Subcutaneous abdominal adipose tissue (tissue), 5 donors: ENCODE measurements at regions not wholly inside any gene's neighbourhood (a gene's known extent, or its start where the extent isn't known, plus 50 kb on each side); places are given as distances from the start of the nearest gene placed in this dataset.
"Not testable (repeated sequence)": the region's sequence is repeated elsewhere in the genome, so short reads cannot be mapped to it uniquely, and the experiment has no call there.

ENCODE experiments used
- H3K27ac ChIP-seq: one replicate; pipeline ENCODE4 v1.7.0; 2013; ENCODE audit warnings: low read depth, mild to moderate bottlenecking, inconsistent platforms, low read length, moderate library complexity
- H3K27me3 ChIP-seq, 5 donors: one replicate each; pipeline ENCODE4 v1.7.0; 2013; ENCODE audit warnings: low read length in 5 of 5, inconsistent platforms in 1 of 5; ENCODE audit not compliant: control insufficient read depth in 5 of 5, insufficient read depth in 4 of 5
- H3K36me3 ChIP-seq, 5 donors: one replicate each; pipeline ENCODE4 v1.7.0; 2013; ENCODE audit warnings: low read length in 5 of 5; ENCODE audit not compliant: control insufficient read depth in 5 of 5, insufficient read depth in 5 of 5
- H3K4me1 ChIP-seq, 5 donors: one replicate each; pipeline ENCODE4 v1.7.0; 2013; ENCODE audit warnings: low read length in 5 of 5, mild to moderate bottlenecking in 3 of 5, moderate library complexity in 1 of 5; ENCODE audit not compliant: control insufficient read depth in 5 of 5, insufficient read depth in 5 of 5
- H3K4me3 ChIP-seq, 5 donors: one replicate each; pipeline ENCODE4 v1.7.0; 2013; ENCODE audit warnings: low read length in 5 of 5, low read depth in 1 of 5
- H3K9ac ChIP-seq, 5 donors: one replicate each; pipeline ENCODE4 v1.7.0; 2013; ENCODE audit warnings: low read length in 5 of 5, mild to moderate bottlenecking in 4 of 5, moderate library complexity in 3 of 5
- H3K9me3 ChIP-seq, 5 donors: one replicate each; pipeline ENCODE4 v1.7.0; 2013; ENCODE audit warnings: low read length in 5 of 5; ENCODE audit not compliant: control insufficient read depth in 5 of 5
- donor health status: healthy.
- donor health status: healthy.
- donor health status: healthy.
- donor health status: healthy.
- donor health status: healthy.

DNA sequence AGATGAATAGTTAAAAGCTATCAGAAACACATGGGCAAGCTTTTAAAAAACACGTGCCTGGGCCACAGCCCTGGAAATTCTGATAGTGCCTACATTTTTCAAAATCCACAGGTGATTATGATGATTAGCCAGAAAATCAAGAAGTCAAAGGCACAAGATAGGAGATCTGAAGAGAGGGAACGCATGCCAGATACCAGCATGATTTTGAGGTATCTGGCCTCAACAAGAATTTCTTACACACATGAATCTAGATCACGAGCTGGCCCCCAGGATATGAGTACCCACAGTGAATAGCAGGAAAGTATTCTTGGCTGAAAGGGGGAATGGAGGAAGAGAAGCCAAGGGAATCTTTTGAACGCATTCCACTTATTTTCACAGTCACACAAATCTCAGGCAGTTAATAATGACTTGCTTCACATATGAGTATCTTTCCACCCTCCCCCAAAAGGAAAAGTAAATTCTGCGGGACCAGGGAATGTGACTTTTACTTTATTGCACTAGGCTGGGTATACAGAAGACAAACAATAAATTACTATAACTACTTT lies 438.2 kb downstream of the BCAT1 start:
- Histone ChIP-seq H3K27me3 (no peaks in the 10 kb centered on the region), H3K9me3 (peaks cover 0 to 2% (median 0%) of the 10 kb centered on the region in 5 donors), H3K27ac (no peak overlapping the region), H3K36me3 (no peaks in the 10 kb centered on the region), H3K4me3 (no peak overlapping the region), H3K4me1 (peaks cover 0 to 6% (median 0%) of the 10 kb centered on the region in 5 donors), H3K9ac (no peak overlapping the region)

DNA sequence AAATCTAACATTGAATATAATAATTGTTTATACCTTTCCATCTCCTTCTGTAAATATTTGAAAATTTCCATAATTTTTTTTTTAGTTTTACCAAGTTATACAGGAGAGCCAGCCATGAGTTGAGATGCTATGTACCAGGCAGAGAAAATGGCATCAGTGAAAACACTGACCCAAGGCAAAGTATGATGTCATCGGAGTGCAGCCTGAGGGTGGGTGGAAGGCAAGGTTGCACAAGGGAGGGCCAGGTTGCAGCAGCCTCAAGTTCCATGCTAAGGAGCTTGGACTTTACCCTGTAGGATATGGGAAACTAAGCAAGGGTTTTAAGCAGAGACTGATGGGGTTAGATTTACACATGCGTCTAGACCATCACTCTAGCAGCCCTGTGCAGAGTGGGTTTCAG lies 441.1 kb downstream of the BCAT1 start:
- Histone ChIP-seq H3K9me3 (peaks cover 0 to 3% (median 0%) of the 10 kb centered on the region in 5 donors), H3K4me3 (no peak overlapping the region), H3K36me3 (no peaks in the 10 kb centered on the region), H3K27me3 (no peaks in the 10 kb centered on the region), H3K4me1 (peaks cover 0 to 6% (median 0%) of the 10 kb centered on the region in 5 donors), H3K27ac (no peak overlapping the region), H3K9ac (no peak overlapping the region)

DNA sequence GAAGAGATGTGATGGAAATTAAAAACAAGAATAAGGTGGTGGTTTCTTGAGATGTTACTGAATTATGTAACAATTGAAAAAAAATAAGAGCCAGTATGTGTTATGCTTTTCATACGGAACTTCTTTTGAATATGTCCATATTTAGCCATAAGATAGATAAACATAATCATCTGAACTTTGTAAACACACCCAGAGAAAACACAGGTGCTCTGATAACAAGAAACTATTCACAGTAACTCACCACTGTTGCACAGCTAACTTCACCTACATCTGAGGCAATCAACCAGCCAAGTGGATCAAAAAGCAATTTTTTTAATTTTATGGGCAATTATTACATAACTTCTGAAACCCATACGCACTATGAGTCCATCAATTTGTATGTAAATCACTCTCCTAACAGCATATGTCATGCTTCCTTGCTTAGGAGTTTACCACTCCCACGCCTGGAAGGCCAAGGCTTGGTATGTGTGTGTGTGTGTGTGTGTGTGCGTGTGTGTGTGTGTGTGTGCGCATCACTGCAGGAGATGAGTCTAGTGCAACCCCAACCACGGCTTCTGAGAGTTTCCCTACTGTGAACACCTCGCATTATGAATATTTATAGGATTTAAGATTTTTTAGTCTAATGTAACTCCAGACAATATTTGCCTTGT lies 443.4 kb downstream of the BCAT1 start:
- peaks cover 0 to 3% (median 0%) of the 10 kb centered on the region in 5 donors for H3K9me3 ChIP-seq
- no peak overlapping the region for H3K27ac ChIP-seq
- H3K4me1 ChIP-seq: peaks cover 0 to 8% (median 4%) of the 10 kb centered on the region in 5 donors
- no peaks in the 10 kb centered on the region for H3K27me3 ChIP-seq
- no peak overlapping the region for H3K4me3 ChIP-seq
- H3K36me3 ChIP-seq: no peaks in the 10 kb centered on the region
- H3K9ac ChIP-seq: no peak overlapping the region

DNA sequence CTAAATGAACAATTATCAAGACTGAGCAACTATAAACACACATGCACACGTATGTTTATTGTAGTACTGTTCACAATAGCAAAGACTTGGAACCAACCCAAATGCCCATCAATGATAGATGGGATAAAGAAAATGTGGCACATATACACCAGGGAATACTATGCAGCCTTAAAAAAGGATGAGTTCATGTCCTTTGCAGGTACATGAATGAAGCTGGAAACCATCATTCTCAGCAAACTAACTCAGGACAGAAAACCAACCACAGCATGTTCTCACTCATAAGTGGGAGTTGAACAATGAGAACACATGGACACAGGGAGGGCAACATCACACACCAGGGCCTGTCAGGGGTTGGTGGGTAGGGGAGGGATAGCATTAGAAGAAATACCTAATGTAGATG lies 445.4 kb downstream of the BCAT1 start:
- H3K4me1 ChIP-seq: peaks cover 0 to 21% (median 15%) of the 10 kb centered on the region in 5 donors
- not testable (repeated sequence) for H3K36me3 ChIP-seq, H3K27me3 ChIP-seq, H3K27ac ChIP-seq, H3K9me3 ChIP-seq, H3K9ac ChIP-seq, H3K4me3 ChIP-seq

DNA sequence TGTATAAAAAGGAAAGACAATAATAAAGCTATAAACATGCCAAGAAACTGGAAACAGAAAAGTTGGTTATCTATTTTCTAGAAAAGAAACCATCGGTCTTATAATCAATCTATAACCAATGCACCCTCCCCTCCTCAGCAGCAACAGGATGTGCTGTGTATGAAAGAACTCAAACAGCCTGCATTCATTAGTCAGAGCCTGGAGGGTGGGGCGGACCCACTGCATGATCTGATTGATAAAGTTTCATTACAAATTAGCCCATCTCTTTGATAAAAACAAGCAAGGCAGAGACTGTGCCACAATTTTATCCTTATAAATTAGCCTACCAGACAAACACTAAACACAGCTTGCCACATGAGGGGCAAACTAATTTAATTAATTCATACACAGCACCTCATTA lies 448.1 kb downstream of the BCAT1 start:
- Histone ChIP-seq H3K9ac (no peak overlapping the region), H3K27ac (peak overlapping the region; percentile 70), H3K36me3 (no peaks in the 10 kb centered on the region), H3K27me3 (no peaks in the 10 kb centered on the region), H3K4me3 (no peak overlapping the region), H3K9me3 (peaks cover 0 to 3% (median 0%) of the 10 kb centered on the region in 5 donors), H3K4me1 (peaks cover 0 to 43% (median 29%) of the 10 kb centered on the region in 5 donors)

DNA sequence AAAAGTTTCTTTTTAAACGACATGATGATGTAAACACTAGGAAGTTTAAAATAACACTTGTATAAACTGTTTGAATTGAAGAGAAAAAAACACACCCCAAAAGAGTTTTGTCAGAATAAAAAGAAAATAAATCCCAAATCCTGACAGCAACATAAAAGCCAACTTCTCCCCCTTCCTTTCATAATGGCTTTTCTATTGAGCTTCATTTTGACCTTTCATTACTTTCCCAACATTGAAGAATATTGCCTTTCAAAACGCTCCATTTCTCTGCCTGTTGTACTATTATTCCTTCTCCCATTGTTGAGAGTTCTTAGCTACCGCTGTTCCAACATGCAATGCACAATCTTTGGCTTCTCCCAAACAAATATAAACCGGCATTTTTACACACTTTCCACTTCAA lies 448.5 kb downstream of the BCAT1 start:
- peaks cover 0 to 3% (median 0%) of the 10 kb centered on the region in 5 donors for H3K9me3 ChIP-seq
- H3K4me1 ChIP-seq: peaks cover 0 to 46% (median 29%) of the 10 kb centered on the region in 5 donors
- peak overlapping the region; percentile 70 for H3K27ac ChIP-seq
- H3K4me3 ChIP-seq: no peak overlapping the region
- H3K36me3 ChIP-seq: no peaks in the 10 kb centered on the region
- H3K9ac ChIP-seq: peak overlapping the region in 1 of 5 donors; percentile 58
- no peaks in the 10 kb centered on the region for H3K27me3 ChIP-seq

DNA sequence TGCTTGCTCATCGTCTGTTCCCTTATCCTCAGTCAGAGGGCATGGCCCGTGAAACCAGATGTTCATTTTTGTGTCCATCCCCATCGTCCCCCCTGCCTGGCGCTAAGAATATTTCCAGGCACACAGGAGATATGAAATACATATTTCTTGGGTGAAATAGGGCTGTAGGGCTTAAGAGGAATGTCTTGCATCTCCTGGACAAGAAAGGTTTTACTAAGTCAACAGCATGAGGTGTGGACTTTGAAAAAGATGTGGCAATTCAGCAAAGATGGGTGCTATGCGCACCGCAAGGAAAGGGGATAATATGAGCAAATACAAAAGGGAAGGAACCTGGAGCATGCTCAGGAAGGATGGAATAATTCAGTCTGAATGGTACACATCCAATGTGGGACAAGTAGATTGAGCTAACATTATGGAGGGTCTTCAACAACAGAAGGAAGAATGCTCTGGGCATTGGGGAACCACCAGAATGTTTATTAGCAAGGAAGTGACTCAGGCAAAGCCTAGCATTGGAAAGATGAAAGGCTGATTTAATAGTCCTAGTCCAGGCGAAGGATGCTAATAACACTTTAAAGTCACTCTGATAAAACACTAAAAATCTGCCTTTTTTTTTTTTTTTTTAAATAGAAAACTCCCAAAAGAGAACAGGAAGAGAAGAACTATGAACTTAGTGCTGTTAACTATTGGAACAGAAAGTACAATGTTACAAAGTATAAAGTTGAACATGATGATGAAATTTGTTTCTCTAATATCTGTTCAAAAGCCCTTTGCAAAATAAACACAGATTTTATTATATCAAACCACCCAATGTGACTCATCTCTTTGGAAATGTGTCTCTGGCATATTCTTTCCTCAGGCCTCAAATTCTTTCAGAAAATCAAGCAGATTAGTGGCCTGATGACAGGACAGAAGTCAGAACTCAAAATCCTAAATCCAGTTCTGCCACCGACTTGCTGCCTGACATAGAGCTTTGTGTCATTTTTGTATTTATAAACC lies 449.5 kb downstream of the BCAT1 start:
- peak overlapping the region; percentile 70 for H3K27ac ChIP-seq
- peak overlapping the region in 1 of 5 donors; percentile 58 for H3K9ac ChIP-seq

DNA sequence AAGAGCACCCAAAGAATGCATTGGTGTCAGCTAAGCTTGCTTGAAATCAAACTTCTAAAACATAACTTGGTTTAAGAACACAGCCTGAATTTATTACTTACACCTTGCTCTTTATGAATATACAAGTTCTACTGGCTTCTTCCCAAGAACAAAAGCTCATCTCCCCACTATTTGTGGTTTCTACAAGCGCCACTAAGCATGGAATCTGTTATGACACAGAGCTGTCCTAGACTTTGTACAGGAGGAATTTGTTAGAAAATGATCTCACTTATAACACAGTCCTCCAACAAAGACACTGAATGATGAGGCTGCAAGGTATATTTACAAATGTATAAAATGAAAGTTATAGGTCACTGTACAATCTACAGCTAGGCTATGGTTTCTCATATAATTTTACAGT lies 452.1 kb downstream of the BCAT1 start:
- Histone ChIP-seq H3K27me3 (no peaks in the 10 kb centered on the region), H3K9ac (no peak overlapping the region), H3K4me1 (peaks cover 0 to 57% (median 29%) of the 10 kb centered on the region in 5 donors), H3K36me3 (no peaks in the 10 kb centered on the region), H3K4me3 (peak overlapping the region in 1 of 5 donors; percentile 6), H3K9me3 (no peaks in the 10 kb centered on the region), H3K27ac (peak overlapping the region; percentile 81)

More for the DNA sequence above, 449.5 kb downstream of the BCAT1 start:
- H3K9me3 ChIP-seq: peaks cover 0 to 3% (median 0%) of the 10 kb centered on the region in 5 donors
- no peaks in the 10 kb centered on the region for H3K36me3 ChIP-seq
- H3K4me1 ChIP-seq: peaks cover 0 to 52% (median 29%) of the 10 kb centered on the region in 5 donors
- peak overlapping the region in 1 of 5 donors; percentile 7 for H3K4me3 ChIP-seq
- H3K27me3 ChIP-seq: no peaks in the 10 kb centered on the region

DNA sequence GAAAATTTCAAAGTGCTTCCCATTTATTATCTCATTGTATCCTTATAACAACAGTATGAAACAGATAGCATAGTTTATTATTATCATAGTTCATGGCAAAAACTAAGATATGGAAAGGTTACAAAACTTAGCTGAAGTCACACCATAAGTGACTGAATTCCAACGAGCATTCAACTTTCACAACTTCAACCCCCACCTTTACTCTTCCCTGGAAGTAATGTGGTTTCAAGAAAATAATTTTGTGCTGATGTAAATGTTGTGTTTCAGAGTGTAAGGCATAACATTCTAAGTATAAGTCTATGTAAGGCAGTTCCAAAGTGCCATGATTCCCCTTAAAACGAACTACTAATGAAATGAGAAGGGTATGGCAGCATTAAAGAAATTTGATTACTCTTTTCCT lies 454.5 kb downstream of the BCAT1 start:
- peak overlapping the region; percentile 81 for H3K27ac ChIP-seq
- no peaks in the 10 kb centered on the region for H3K9me3 ChIP-seq
- no peaks in the 10 kb centered on the region for H3K36me3 ChIP-seq
- peaks cover 0 to 62% (median 23%) of the 10 kb centered on the region in 5 donors for H3K4me1 ChIP-seq
- H3K9ac ChIP-seq: no peak overlapping the region
- H3K4me3 ChIP-seq: no peak overlapping the region
- no peaks in the 10 kb centered on the region for H3K27me3 ChIP-seq
